B cell (primary cell): ENCODE measurements at regions not wholly inside any gene's neighbourhood (a gene's known extent, or its start where the extent isn't known, plus 50 kb on each side); places are given as distances from the start of the nearest gene placed in this dataset.

ENCODE experiments used
- ATAC-seq: fragments of 200-7000 bp; cut with Tn5 transposase; one replicate; pipeline ENCODE4 v1.10.0; 2021; ENCODE audit warnings: low read depth, mild to moderate bottlenecking, moderate number of reproducible peaks, moderate library complexity
- CTCF ChIA-PET: fragments of 350-600 bp; sonication (Branson Sonifier 250); formaldehyde crosslinking; loops from one replicate; lab custom pipeline; 2021; ENCODE audit warnings: antibody characterized with exemption, inconsistent platforms; lab: Charles Lee
- POLR2A ChIA-PET: fragments of 350-600 bp; sonication (Branson Sonifier 250); formaldehyde crosslinking; loops from one replicate; lab custom pipeline; 2021; ENCODE audit warnings: antibody characterized with exemption; lab: Charles Lee
- DNase-seq: peaks from one replicate; pipeline ENCODE4 v3.0.0; 2013
- H2AFZ ChIP-seq: 2 replicates; pipeline ENCODE4 v1.6.1; 2012; ENCODE audit warnings: mild to moderate bottlenecking, low read depth, low read length; ENCODE audit not compliant: insufficient read depth, poor library complexity, severe bottlenecking
- H3K27ac ChIP-seq, 2 donors: 1 replicate in 1 of 2; 2 replicates in 1 of 2; pipeline ENCODE4 v1.5.1; 2012 to 2013; ENCODE audit warnings: low read length in 2 of 2, mild to moderate bottlenecking in 2 of 2, moderate library complexity in 1 of 2
- H3K27me3 ChIP-seq, 4 experiments: fragments of 200-600 bp in 1 of 4; sonication (generic) in 1 of 4; replicated peaks in 1 of 4; 1 replicate in 2 of 4; 2 replicates in 2 of 4; pipeline versions ENCODE4 v1.6.1 to v1.7.0; 2013 to 2016; ENCODE audit warnings: low read length in 3 of 4, mild to moderate bottlenecking in 2 of 4, mixed read lengths in 1 of 4, moderate library complexity in 1 of 4; ENCODE audit not compliant: insufficient read depth in 4 of 4, control insufficient read depth in 3 of 4; ENCODE audit errors: control extremely low read depth in 1 of 4
- H3K36me3 ChIP-seq, 2 experiments: replicated peaks in 1 of 2; 1 replicate in 1 of 2; 2 replicates in 1 of 2; pipeline versions ENCODE4 v1.6.1 to v1.7.1; 2013; ENCODE audit warnings: low read length in 1 of 2; ENCODE audit not compliant: insufficient read depth in 2 of 2, control insufficient read depth in 1 of 2; ENCODE audit errors: control extremely low read depth in 1 of 2, extremely low read depth in 1 of 2
- H3K4me1 ChIP-seq, 2 donors: fragments of 200-600 bp in 1 of 2; sonication (generic) in 1 of 2; 1 replicate in 1 of 2; 2 replicates in 1 of 2; pipeline versions ENCODE4 v1.5.1 to v1.6.1; 2013 to 2017; ENCODE audit warnings: low read length in 2 of 2; ENCODE audit not compliant: control insufficient read depth in 2 of 2, insufficient read depth in 2 of 2
- H3K4me2 ChIP-seq: replicated peaks from 2 replicates; pipeline ENCODE3; 2012; ENCODE audit warnings: mild to moderate bottlenecking, low read depth, low read length; ENCODE audit not compliant: poor library complexity, severe bottlenecking
- H3K4me3 ChIP-seq, 5 experiments: fragments of 200-600 bp in 1 of 5; sonication (generic) in 1 of 5; 1 replicate in 3 of 5; 2 replicates in 2 of 5; pipeline versions ENCODE4 v1.5.1 to v1.7.0; 2011 to 2016; ENCODE audit warnings: low read length in 4 of 5, mild to moderate bottlenecking in 4 of 5, low read depth in 2 of 5, control low read depth in 1 of 5, moderate library complexity in 1 of 5; ENCODE audit not compliant: insufficient read depth in 1 of 5; ENCODE audit errors: control extremely low read depth in 1 of 5, extremely low read depth in 1 of 5
- H3K79me2 ChIP-seq: fragments of 200-600 bp; sonication (generic); one replicate; pipeline ENCODE4 v1.6.0; 2016; ENCODE audit warnings: low read length; ENCODE audit not compliant: control insufficient read depth, insufficient read depth
- H3K9ac ChIP-seq: fragments of 200-600 bp; sonication (generic); 2 replicates; pipeline ENCODE4 v1.6.1; 2017; ENCODE audit warnings: mild to moderate bottlenecking, low read length, moderate library complexity
- H3K9me3 ChIP-seq, 3 donors: one replicate each; pipeline versions ENCODE4 v1.6.1 to v1.7.1; 2013; ENCODE audit warnings: low read length in 2 of 3; ENCODE audit not compliant: control insufficient read depth in 2 of 3, insufficient read depth in 1 of 3; ENCODE audit errors: control extremely low read depth in 1 of 3
- H4K20me1 ChIP-seq: 2 replicates; pipeline ENCODE4 v1.6.0; 2012; ENCODE audit warnings: mild to moderate bottlenecking, low read length; ENCODE audit not compliant: insufficient read depth, control insufficient read depth, poor library complexity, severe bottlenecking
- H3K27ac Mint-ChIP-seq: one replicate; pipeline ENCODE4 v1.8.0; 2021; ENCODE audit warnings: mixed read lengths
- H3K27me3 Mint-ChIP-seq: one replicate; pipeline ENCODE4 v1.8.0; 2021; ENCODE audit warnings: mixed read lengths
- H3K4me1 Mint-ChIP-seq: one replicate; pipeline ENCODE4 v1.8.0; 2021; ENCODE audit warnings: mixed read lengths
- H3K4me3 Mint-ChIP-seq: one replicate; pipeline ENCODE4 v1.8.0; 2021; ENCODE audit warnings: mixed read lengths
- H3K9me3 Mint-ChIP-seq: one replicate; pipeline ENCODE4 v1.8.0; 2022; ENCODE audit warnings: mixed read lengths; ENCODE audit not compliant: insufficient read depth
- CTCF ChIP-seq: fragments of 200-600 bp; IDR thresholded peaks from one replicate; pipeline ENCODE4 v1.8.0; 2022; ENCODE audit warnings: antibody characterized with exemption, mild to moderate bottlenecking
- EZH2 ChIP-seq: IDR thresholded peaks from 2 replicates; pipeline ENCODE4 v1.6.1; 2012; ENCODE audit warnings: borderline replicate concordance, low read depth, mild to moderate bottlenecking, moderate library complexity, low read length; ENCODE audit not compliant: insufficient read depth, poor library complexity, severe bottlenecking
- WGBS: methylation state at CpG from one replicate; pipeline ENCODE4 v1.1.5; 2013; ENCODE audit warnings: missing lambda C conversion rate; ENCODE audit not compliant: insufficient coverage; 5-methylcytosine and 5-hydroxymethylcytosine counted together
- intact Hi-C: fragments of 100-400 bp; cut with micrococcal nuclease; formaldehyde crosslinking; loops from one replicate; pipeline ENCODE4 v1.10.0; 2022

- Histone ChIP-seq H3K79me2 (no peaks in the 10 kb centered on the region), H3K4me2 (no peak overlapping the region), H4K20me1 (no peaks in the 10 kb centered on the region), H3K4me1 (no peaks in the 10 kb centered on the region), H3K27ac (no peak overlapping the region), H2AFZ (no peak overlapping the region), H3K9ac (no peak overlapping the region), H3K4me3 (no peak overlapping the region), H3K9me3 (peaks cover 0 to 2% (median 0%) of the 10 kb centered on the region in 3 donors), H3K27me3 (no peaks in the 10 kb centered on the region), H3K36me3 (no peaks in the 10 kb centered on the region)
- Mint-ChIP-seq H3K9me3 (no peaks in the 10 kb centered on the region), H3K4me1 (no peaks in the 10 kb centered on the region), H3K27ac (no peak overlapping the region), H3K4me3 (no peak overlapping the region), H3K27me3 (no peaks in the 10 kb centered on the region)
- DNase-seq: no peak
- no peak for ATAC-seq
- WGBS: no CpG with 5 or more reads among the region's 2 CpGs
- intact Hi-C loops: no loop called here
- TF ChIP-seq CTCF (no peak), EZH2 (no peak)
- CTCF ChIA-PET: no interaction called here
- POLR2A ChIA-PET: no interaction called here
Observed at GRCh38 chr18:68507781-68508180, 207.1 kb downstream of the TMX3 start.

- Mint-ChIP-seq H3K27me3 (no peaks in the 10 kb centered on the region), H3K27ac (no peak overlapping the region), H3K9me3 (no peaks in the 10 kb centered on the region), H3K4me1 (no peaks in the 10 kb centered on the region), H3K4me3 (no peak overlapping the region)
- ATAC-seq (no peak), DNase-seq (no peak)
- Histone ChIP-seq H3K36me3 (no peaks in the 10 kb centered on the region), H3K4me2 (no peak overlapping the region), H3K79me2 (no peaks in the 10 kb centered on the region), H3K27me3 (no peaks in the 10 kb centered on the region), H3K27ac (no peak overlapping the region), H3K4me3 (no peak overlapping the region), H2AFZ (no peak overlapping the region), H3K4me1 (no peaks in the 10 kb centered on the region), H4K20me1 (no peaks in the 10 kb centered on the region), H3K9me3 (no peaks in the 10 kb centered on the region), H3K9ac (no peak overlapping the region)
- intact Hi-C loops: no loop called here
- WGBS: no CpG with 5 or more reads among the region's 3 CpGs
- ChIA-PET POLR2A (no interaction called here), CTCF (no interaction called here)
- TF ChIP-seq EZH2: no peak
- no peak for TF ChIP-seq CTCF
Observed at GRCh38 chr18:68505178-68505574, 209.7 kb downstream of the TMX3 start.
